Fibroblast of the aortic adventitia (primary cell): ENCODE measurements at regions not wholly inside any gene's neighbourhood (a gene's known extent, or its start where the extent isn't known, plus 50 kb on each side); places are given as distances from the start of the nearest gene placed in this dataset.

Experiments
- DNase-seq: peaks from one replicate; pipeline ENCODE4 v3.0.0-alpha.2; 2010; ENCODE audit warnings: low read depth
- H3K4me3 ChIP-seq: 2 replicates; pipeline ENCODE4 v1.5.1; 2011; ENCODE audit warnings: low read depth, mild to moderate bottlenecking, control low read depth, low read length, moderate library complexity
- TF ChIP-seq, protein P1 (sequence below): IDR thresholded peaks from 2 replicates; pipeline ENCODE4 v1.5.1; 2011; ENCODE audit warnings: mild to moderate bottlenecking, low read length, control low read depth, inconsistent platforms; ENCODE audit not compliant: insufficient read depth

- TF ChIP-seq, protein P1, sequence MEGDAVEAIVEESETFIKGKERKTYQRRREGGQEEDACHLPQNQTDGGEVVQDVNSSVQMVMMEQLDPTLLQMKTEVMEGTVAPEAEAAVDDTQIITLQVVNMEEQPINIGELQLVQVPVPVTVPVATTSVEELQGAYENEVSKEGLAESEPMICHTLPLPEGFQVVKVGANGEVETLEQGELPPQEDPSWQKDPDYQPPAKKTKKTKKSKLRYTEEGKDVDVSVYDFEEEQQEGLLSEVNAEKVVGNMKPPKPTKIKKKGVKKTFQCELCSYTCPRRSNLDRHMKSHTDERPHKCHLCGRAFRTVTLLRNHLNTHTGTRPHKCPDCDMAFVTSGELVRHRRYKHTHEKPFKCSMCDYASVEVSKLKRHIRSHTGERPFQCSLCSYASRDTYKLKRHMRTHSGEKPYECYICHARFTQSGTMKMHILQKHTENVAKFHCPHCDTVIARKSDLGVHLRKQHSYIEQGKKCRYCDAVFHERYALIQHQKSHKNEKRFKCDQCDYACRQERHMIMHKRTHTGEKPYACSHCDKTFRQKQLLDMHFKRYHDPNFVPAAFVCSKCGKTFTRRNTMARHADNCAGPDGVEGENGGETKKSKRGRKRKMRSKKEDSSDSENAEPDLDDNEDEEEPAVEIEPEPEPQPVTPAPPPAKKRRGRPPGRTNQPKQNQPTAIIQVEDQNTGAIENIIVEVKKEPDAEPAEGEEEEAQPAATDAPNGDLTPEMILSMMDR, result no peak
- no peak overlapping the region for H3K4me3 ChIP-seq
- DNase-seq, result peak; percentile 83
Measured at GRCh38 chr10:44033008-44033407, 351.9 kb downstream of the CXCL12 start.

- TF ChIP-seq, protein P1, result no peak
- peak; percentile 61 for DNase-seq
- no peak overlapping the region for H3K4me3 ChIP-seq
Measured at GRCh38 chr10:44032216-44032615, 352.7 kb downstream of the CXCL12 start.

GRCh38 chr10:44030738-44031137, 354.2 kb downstream of the CXCL12 start:
- TF ChIP-seq, protein P1, result no peak
- H3K4me3 ChIP-seq, result no peak overlapping the region

GRCh38 chr10:44030132-44030531, 354.8 kb downstream of the CXCL12 start:
- TF ChIP-seq, protein P1, result peak; percentile 1
- H3K4me3 ChIP-seq, result no peak overlapping the region
- DNase-seq, result peak; percentile 5

More at GRCh38 chr10:44030738-44031137, 354.2 kb downstream of the CXCL12 start:
- DNase-seq, result peak; percentile 82

GRCh38 chr10:44028384-44029137, 356.3 kb downstream of the CXCL12 start:
- DNase-seq, result no peak
- TF ChIP-seq, protein P1, result no peak
- no peak overlapping the region for H3K4me3 ChIP-seq

GRCh38 chr10:44024356-44025116, 360.4 kb downstream of the CXCL12 start:
- no peak overlapping the region for H3K4me3 ChIP-seq
- TF ChIP-seq, protein P1, result no peak

More at GRCh38 chr10:44024356-44025116, 360.4 kb downstream of the CXCL12 start:
- peak; percentile 43 for DNase-seq
